Smooth muscle cell (in vitro differentiated cells): ENCODE measurements at regions not wholly inside any gene's neighbourhood (a gene's known extent, or its start where the extent isn't known, plus 50 kb on each side); places are given as distances from the start of the nearest gene placed in this dataset.

Experiments
- DNase-seq: peaks from one replicate; lab custom pipeline; 2025; ENCODE audit not compliant: unreplicated experiment; lab: John Stamatoyannopoulos, UW
- H2AFZ ChIP-seq: fragments of 200-600 bp; sonication (generic); 2 replicates; pipeline ENCODE4 v1.6.0; 2016; ENCODE audit warnings: antibody characterized with exemption, low read depth, mild to moderate bottlenecking
- H3F3A ChIP-seq: fragments of 200-600 bp; sonication (generic); 2 replicates; pipeline ENCODE4 v1.6.0; 2017; ENCODE audit warnings: antibody characterized with exemption, low read depth
- H3K27ac ChIP-seq: fragments of 200-600 bp; sonication (generic); 2 replicates; pipeline ENCODE4 v1.5.1; 2016; ENCODE audit warnings: low read depth, mild to moderate bottlenecking
- H3K27me3 ChIP-seq: fragments of 200-600 bp; sonication (generic); 2 replicates; pipeline ENCODE4 v1.6.1; 2016; ENCODE audit warnings: low read depth, mild to moderate bottlenecking
- H3K36me3 ChIP-seq: fragments of 200-600 bp; sonication (generic); 2 replicates; pipeline ENCODE4 v1.5.1; 2016; ENCODE audit warnings: low read depth
- H3K4me1 ChIP-seq: fragments of 200-600 bp; sonication (generic); 2 replicates; pipeline ENCODE4 v1.5.1; 2016; ENCODE audit warnings: low read depth
- H3K4me2 ChIP-seq: fragments of 200-600 bp; sonication (generic); 2 replicates; pipeline ENCODE4 v1.6.0; 2016; ENCODE audit warnings: mild to moderate bottlenecking
- H3K4me3 ChIP-seq: fragments of 200-600 bp; sonication (generic); 2 replicates; pipeline ENCODE4 v1.5.1; 2016; ENCODE audit warnings: mild to moderate bottlenecking
- H3K79me2 ChIP-seq: fragments of 200-600 bp; sonication (generic); 2 replicates; pipeline ENCODE4 v1.6.0; 2016; ENCODE audit warnings: low read depth, mild to moderate bottlenecking
- H3K9ac ChIP-seq: fragments of 200-600 bp; sonication (generic); 2 replicates; pipeline ENCODE4 v1.6.0; 2016; ENCODE audit warnings: low read depth
- H3K9me3 ChIP-seq: fragments of 200-600 bp; sonication (generic); replicated peaks from 2 replicates; pipeline ENCODE4 v1.5.1; 2016; ENCODE audit warnings: low read depth
- H4K20me1 ChIP-seq: fragments of 200-600 bp; sonication (generic); 2 replicates; pipeline ENCODE4 v1.6.0; 2016; ENCODE audit warnings: low read depth
- CTCF ChIP-seq: fragments of 200-600 bp; sonication (generic); IDR thresholded peaks from 2 replicates; pipeline ENCODE4 v1.5.1; 2017; ENCODE audit warnings: borderline replicate concordance, mild to moderate bottlenecking, antibody characterized with exemption; ENCODE audit not compliant: insufficient read depth, poor library complexity, severe bottlenecking
- WGBS: methylation state at CpG from one replicate; pipeline ENCODE4 v1.1.7; 2016; ENCODE audit warnings: low lambda C conversion rate; 5-methylcytosine and 5-hydroxymethylcytosine counted together

GRCh38 chr12:7582796-7583195 is 79.2 kb upstream of the CD163 start:
- no peaks in the 10 kb centered on the region for H3K79me2 ChIP-seq
- H2AFZ ChIP-seq: no peak overlapping the region
- no peaks in the 10 kb centered on the region for H3F3A ChIP-seq
- no peaks in the 10 kb centered on the region for H4K20me1 ChIP-seq
- no peak for DNase-seq
- H3K9ac ChIP-seq: no peak overlapping the region
- H3K27ac ChIP-seq: no peak overlapping the region
- 83% methylated on average over 2 of the region's 2 CpGs for WGBS
- no peak for TF ChIP-seq CTCF
- H3K9me3 ChIP-seq: no peaks in the 10 kb centered on the region
- H3K4me2 ChIP-seq: no peak overlapping the region
- no peak overlapping the region for H3K4me3 ChIP-seq
- no peaks in the 10 kb centered on the region for H3K4me1 ChIP-seq
- H3K36me3 ChIP-seq: no peaks in the 10 kb centered on the region
- H3K27me3 ChIP-seq: no peaks in the 10 kb centered on the region

GRCh38 chr12:7581625-7582024 is 78.0 kb upstream of the CD163 start:
- no peaks in the 10 kb centered on the region for H3K9me3 ChIP-seq
- no peak overlapping the region for H3K9ac ChIP-seq
- no peak overlapping the region for H3K27ac ChIP-seq
- H3K4me2 ChIP-seq: no peak overlapping the region
- no peaks in the 10 kb centered on the region for H3K27me3 ChIP-seq
- no peak overlapping the region for H3K4me3 ChIP-seq
- H3K36me3 ChIP-seq: no peaks in the 10 kb centered on the region
- no peak overlapping the region for H2AFZ ChIP-seq
- no peaks in the 10 kb centered on the region for H3K4me1 ChIP-seq
- H3F3A ChIP-seq: no peaks in the 10 kb centered on the region
- H3K79me2 ChIP-seq: no peaks in the 10 kb centered on the region
- TF ChIP-seq CTCF: no peak
- no peaks in the 10 kb centered on the region for H4K20me1 ChIP-seq
- DNase-seq: no peak

GRCh38 chr12:7581046-7581445 is 77.5 kb upstream of the CD163 start:
- Histone ChIP-seq H3K4me2 (no peak overlapping the region), H3K4me1 (no peaks in the 10 kb centered on the region), H3K9me3 (no peaks in the 10 kb centered on the region), H3K79me2 (no peaks in the 10 kb centered on the region), H3K27ac (no peak overlapping the region), H3K36me3 (no peaks in the 10 kb centered on the region), H2AFZ (no peak overlapping the region), H3K27me3 (no peaks in the 10 kb centered on the region), H3F3A (no peaks in the 10 kb centered on the region), H3K4me3 (no peak overlapping the region), H4K20me1 (no peaks in the 10 kb centered on the region), H3K9ac (no peak overlapping the region)
- no peak for DNase-seq
- 43% methylated on average over 2 of the region's 2 CpGs for WGBS
- no peak for TF ChIP-seq CTCF

- H3F3A ChIP-seq: no peaks in the 10 kb centered on the region
- H3K4me2 ChIP-seq: no peak overlapping the region
- H3K27ac ChIP-seq: no peak overlapping the region
- no peak overlapping the region for H3K9ac ChIP-seq
- no peaks in the 10 kb centered on the region for H3K27me3 ChIP-seq
- H3K79me2 ChIP-seq: no peaks in the 10 kb centered on the region
- 70% methylated on average over 1 of the region's 1 CpG for WGBS
- TF ChIP-seq CTCF: no peak
- H3K36me3 ChIP-seq: no peaks in the 10 kb centered on the region
- DNase-seq: no peak
- no peaks in the 10 kb centered on the region for H3K4me1 ChIP-seq
- H4K20me1 ChIP-seq: no peaks in the 10 kb centered on the region
- no peak overlapping the region for H3K4me3 ChIP-seq
- H2AFZ ChIP-seq: no peak overlapping the region
- no peaks in the 10 kb centered on the region for H3K9me3 ChIP-seq
Measured at GRCh38 chr12:7571257-7571656, 67.7 kb upstream of the CD163 start.
